Gastroesophageal sphincter (tissue), 4 donors: ENCODE measurements at regions not wholly inside any gene's neighbourhood (a gene's known extent, or its start where the extent isn't known, plus 50 kb on each side); places are given as distances from the start of the nearest gene placed in this dataset.

Experiments
- ATAC-seq: fragments of 150-250 bp; one replicate; pipeline ENCODE4 v1.9.1; 2016; ENCODE audit warnings: mild to moderate bottlenecking, moderate library complexity
- H3K27ac ChIP-seq, 4 donors: fragments of 200-600 bp; sonication (generic) in 3 of 4; 1 replicate in 3 of 4; 2 replicates in 1 of 4; pipeline ENCODE4 v1.5.1; 2016 to 2019
- H3K27me3 ChIP-seq: fragments of 200-600 bp; sonication (generic); one replicate; pipeline ENCODE4 v1.5.1; 2019
- H3K36me3 ChIP-seq, 2 donors: fragments of 200-600 bp; sonication (generic); one replicate each; pipeline ENCODE4 v1.5.1; 2019; ENCODE audit warnings: control low read depth in 1 of 2
- H3K4me1 ChIP-seq, 3 donors: fragments of 200-600 bp; sonication (generic); 1 replicate in 2 of 3; 2 replicates in 1 of 3; pipeline ENCODE4 v1.5.1; 2016 to 2019; ENCODE audit warnings: control low read depth in 2 of 3
- H3K4me3 ChIP-seq, 2 donors: fragments of 200-600 bp; sonication (generic); one replicate each; pipeline ENCODE4 v1.5.1; 2019; ENCODE audit warnings: mild to moderate bottlenecking in 1 of 2, moderate library complexity in 1 of 2
- H3K9me3 ChIP-seq, 3 donors: fragments of 200-600 bp; sonication (generic); one replicate each; pipeline ENCODE4 v1.5.1; 2017 to 2019; ENCODE audit warnings: control low read depth in 2 of 3
- CTCF ChIP-seq, 4 experiments: fragments of 200-600 bp in 2 of 4; fragments of 450-650 bp in 2 of 4; sonication (generic) in 1 of 4; IDR thresholded peaks; one replicate each; pipeline ENCODE4 v1.5.1; 2017 to 2019; ENCODE audit warnings: antibody characterized with exemption in 4 of 4, mild to moderate bottlenecking in 2 of 4, moderate library complexity in 2 of 4
- EP300 ChIP-seq: sonication (generic); formaldehyde crosslinking; IDR thresholded peaks from one replicate; pipeline ENCODE4 v1.6.1; 2017; ENCODE audit warnings: antibody characterized with exemption, mild to moderate bottlenecking
- POLR2A ChIP-seq, 2 donors: fragments of 450-650 bp; IDR thresholded peaks; one replicate each; pipeline ENCODE4 v1.6.1; 2017; ENCODE audit warnings: antibody characterized with exemption in 2 of 2, mild to moderate bottlenecking in 2 of 2, moderate library complexity in 1 of 2
- POLR2AphosphoS5 ChIP-seq: sonication (generic); formaldehyde crosslinking; IDR thresholded peaks from one replicate; pipeline ENCODE4 v1.6.1; 2017; ENCODE audit warnings: antibody characterized with exemption
- WGBS, 2 donors: methylation state at CpG; one replicate each; pipeline ENCODE4 v1.1.5; 2018; ENCODE audit warnings: low coverage in 1 of 2; 5-methylcytosine and 5-hydroxymethylcytosine counted together

GRCh38 chr6:95232446-95232845 is 344.9 kb upstream of the MANEA start:
- no peaks in the 10 kb centered on the region for H3K4me1 ChIP-seq
- no peak for ATAC-seq
- H3K27ac ChIP-seq: no peak overlapping the region
- H3K4me3 ChIP-seq: no peak overlapping the region
- 82 to 91% methylated on average over 2 to 4 of the region's 4 CpGs for WGBS, 2 donors
- H3K9me3 ChIP-seq: no peaks in the 10 kb centered on the region
- H3K27me3 ChIP-seq: no peaks in the 10 kb centered on the region
- no peak for TF ChIP-seq CTCF (IDR thresholded peaks at IDR 0.05)
- TF ChIP-seq EP300: no peak
- TF ChIP-seq POLR2AphosphoS5: no peak
- TF ChIP-seq POLR2A (IDR thresholded peaks at IDR 0.05): no peak
- H3K36me3 ChIP-seq: no peaks in the 10 kb centered on the region

- Histone ChIP-seq H3K36me3 (no peaks in the 10 kb centered on the region), H3K4me3 (no peak overlapping the region), H3K9me3 (no peaks in the 10 kb centered on the region), H3K4me1 (no peaks in the 10 kb centered on the region), H3K27ac (no peak overlapping the region), H3K27me3 (no peaks in the 10 kb centered on the region)
- 90 to 100% methylated on average over 1 to 9 of the region's 9 CpGs for WGBS, 2 donors
- TF ChIP-seq POLR2A (IDR thresholded peaks at IDR 0.05) (no peak), POLR2AphosphoS5 (no peak), EP300 (no peak), CTCF (IDR thresholded peaks at IDR 0.05) (no peak)
- ATAC-seq: no peak
Measured at GRCh38 chr6:95233879-95234278, 343.5 kb upstream of the MANEA start.

- ATAC-seq: no peak
- no peaks in the 10 kb centered on the region for H3K36me3 ChIP-seq
- TF ChIP-seq EP300 (no peak), POLR2AphosphoS5 (no peak), POLR2A (IDR thresholded peaks at IDR 0.05) (no peak), CTCF (IDR thresholded peaks at IDR 0.05) (no peak)
Measured at GRCh38 chr6:95240514-95240913, 336.8 kb upstream of the MANEA start.

GRCh38 chr6:95242560-95242959 is 334.8 kb upstream of the MANEA start:
- H3K4me1 ChIP-seq: no peaks in the 10 kb centered on the region

More at GRCh38 chr6:95240514-95240913, 336.8 kb upstream of the MANEA start:
- Histone ChIP-seq H3K9me3 (no peaks in the 10 kb centered on the region), H3K4me1 (no peaks in the 10 kb centered on the region), H3K27ac (no peak overlapping the region), H3K27me3 (no peaks in the 10 kb centered on the region), H3K4me3 (no peak overlapping the region)

GRCh38 chr6:95243053-95243452 is 334.3 kb upstream of the MANEA start:
- Histone ChIP-seq H3K4me1 (no peaks in the 10 kb centered on the region), H3K27ac (no peak overlapping the region), H3K27me3 (no peaks in the 10 kb centered on the region), H3K36me3 (no peaks in the 10 kb centered on the region), H3K4me3 (no peak overlapping the region), H3K9me3 (no peaks in the 10 kb centered on the region)
- no peak for ATAC-seq
- TF ChIP-seq EP300: no peak
- TF ChIP-seq POLR2A (IDR thresholded peaks at IDR 0.05): no peak

More at GRCh38 chr6:95242560-95242959, 334.8 kb upstream of the MANEA start:
- ATAC-seq: no peak
- 50 to 63% methylated on average over 1 of the region's 1 CpG for WGBS, 2 donors
- Histone ChIP-seq H3K4me3 (no peak overlapping the region), H3K36me3 (no peaks in the 10 kb centered on the region), H3K9me3 (no peaks in the 10 kb centered on the region), H3K27ac (no peak overlapping the region), H3K27me3 (no peaks in the 10 kb centered on the region)
- no peak for TF ChIP-seq POLR2A (IDR thresholded peaks at IDR 0.05)
- no peak for TF ChIP-seq POLR2AphosphoS5

GRCh38 chr6:95244751-95245150 is 332.6 kb upstream of the MANEA start:
- ATAC-seq: no peak
- WGBS, 2 donors: 61 to 91% methylated on average over 2 of the region's 2 CpGs
- no peaks in the 10 kb centered on the region for H3K4me1 ChIP-seq
- H3K9me3 ChIP-seq: no peaks in the 10 kb centered on the region
- no peaks in the 10 kb centered on the region for H3K36me3 ChIP-seq
- H3K27me3 ChIP-seq: no peaks in the 10 kb centered on the region
- H3K27ac ChIP-seq: no peak overlapping the region
- H3K4me3 ChIP-seq: no peak overlapping the region
- TF ChIP-seq CTCF (IDR thresholded peaks at IDR 0.05) (no peak), POLR2AphosphoS5 (no peak)
